ENCODE measurements at regions not wholly inside any gene's neighbourhood (a gene's known extent, or its start where the extent isn't known, plus 50 kb on each side); places are given as distances from the start of the nearest gene placed in this dataset.
"Not testable (repeated sequence)": the region's sequence is repeated elsewhere in the genome, so short reads cannot be mapped to it uniquely, and the experiment has no call there.

- DNase-seq, result no peak
These were observed 91.4 kb upstream of the RBMS1 start for GRCh38 chr2:160584972-160585494.

GRCh38 chr2:160590664-160591063, 97.1 kb upstream of the RBMS1 start:
- no peak for DNase-seq

- no peak for DNase-seq
These were observed 98.8 kb upstream of the RBMS1 start for GRCh38 chr2:160592401-160592800.

- no peak for DNase-seq
These were observed 99.4 kb upstream of the RBMS1 start for GRCh38 chr2:160592993-160593392.

- no peak for DNase-seq
These were observed 102.8 kb upstream of the RBMS1 start for GRCh38 chr2:160596441-160596840.

GRCh38 chr2:160600437-160600836, 106.8 kb upstream of the RBMS1 start:
- DNase-seq, result not testable (repeated sequence)

- DNase-seq, result no peak
These were observed 108.5 kb upstream of the RBMS1 start for GRCh38 chr2:160602073-160602472.

- no peak for DNase-seq
These were observed 110.3 kb upstream of the RBMS1 start for GRCh38 chr2:160603771-160604510.

- no peak for DNase-seq
These were observed 112.7 kb upstream of the RBMS1 start for GRCh38 chr2:160606341-160606740.

GRCh38 chr2:160608599-160608998, 115.0 kb upstream of the RBMS1 start:
- DNase-seq, result no peak

- no peak for DNase-seq
These were observed 115.7 kb upstream of the RBMS1 start for GRCh38 chr2:160609346-160609745.

GRCh38 chr2:160610041-160610440, 116.4 kb upstream of the RBMS1 start:
- DNase-seq, result no peak

- DNase-seq, result no peak
These were observed 118.8 kb upstream of the RBMS1 start for GRCh38 chr2:160612266-160612856.

- no peak for DNase-seq
These were observed 120.0 kb upstream of the RBMS1 start for GRCh38 chr2:160613466-160614153.

- no peak for DNase-seq
These were observed 120.8 kb upstream of the RBMS1 start for GRCh38 chr2:160614391-160614790.

- no peak for DNase-seq
These were observed 122.1 kb upstream of the RBMS1 start for GRCh38 chr2:160615706-160616105.

- DNase-seq, result no peak
These were observed 122.5 kb upstream of the RBMS1 start for GRCh38 chr2:160616149-160616548.

- DNase-seq, result no peak
These were observed 128.1 kb upstream of the RBMS1 start for GRCh38 chr2:160621748-160622147.

- not testable (repeated sequence) for DNase-seq
These were observed 134.5 kb upstream of the RBMS1 start for GRCh38 chr2:160628020-160628637.

GRCh38 chr2:160628811-160629210, 135.2 kb upstream of the RBMS1 start:
- DNase-seq, result no peak

GRCh38 chr2:160630801-160631590, 137.4 kb upstream of the RBMS1 start:
- no peak for DNase-seq

All from CD4-positive, alpha-beta T cell treated with Interleukin-6 for 4 hours (primary cell).